ENCODE measurements at regions not wholly inside any gene's neighbourhood (a gene's known extent, or its start where the extent isn't known, plus 50 kb on each side); places are given as distances from the start of the nearest gene placed in this dataset.

DNA sequence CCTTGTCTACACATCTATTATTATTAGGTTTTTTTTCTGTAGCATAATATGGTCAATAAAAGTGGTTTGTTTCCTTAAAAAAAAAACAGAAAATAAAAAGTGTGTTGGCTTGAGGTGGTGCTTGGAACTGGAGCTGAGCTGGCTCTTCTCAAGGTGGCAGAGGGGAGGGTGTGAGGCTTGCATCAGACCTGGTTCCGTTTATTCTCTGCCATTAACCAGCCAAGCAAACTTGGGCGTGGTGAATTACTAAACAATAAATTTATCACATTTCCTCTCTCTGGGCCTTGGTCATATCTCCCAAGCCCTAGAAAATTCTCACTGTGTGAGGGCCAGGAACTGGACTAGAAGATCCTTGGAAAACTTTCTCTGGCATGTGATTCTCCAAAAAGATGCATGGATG is 427.5 kb upstream of the MKI67 start:
- intact Hi-C loops (cut with DNase I), result no loop called here
- 60 to 73% (median 64%) methylated on average over 2 of the region's 2 CpGs for WGBS, 4 donors
- Histone ChIP-seq H3K9me3 (no peaks in the 10 kb centered on the region), H3K27me3 (peaks cover 0 to 2% (median 0%) of the 10 kb centered on the region in 9 donors), H3K36me3 (no peaks in the 10 kb centered on the region), H3K4me3 (no peak overlapping the region), H3K27ac (no peak overlapping the region), H3K4me1 (no peaks in the 10 kb centered on the region)
- ATAC-seq (no peak), DNase-seq (no peak)
- TF ChIP-seq CTCF (IDR thresholded peaks at IDR 0.05) (no peak), POLR2A (IDR thresholded peaks at IDR 0.05) (no peak)

- DNase-seq, result no peak
- H3K27ac ChIP-seq, result no peak overlapping the region
- no peak for TF ChIP-seq POLR2A (IDR thresholded peaks at IDR 0.05)
- TF ChIP-seq CTCF (IDR thresholded peaks at IDR 0.05), result no peak
These were observed 430.2 kb upstream of the MKI67 start for GRCh38 chr10:128556182-128557110.

GRCh38 chr10:128557149-128557710 is 431.0 kb upstream of the MKI67 start:
- ATAC-seq (no peak), DNase-seq (no peak)
- 81 to 84% (median 84%) methylated on average over 12 of the region's 12 CpGs for WGBS, 4 donors
- Histone ChIP-seq H3K9me3 (peaks cover 0 to 7% (median 3%) of the 10 kb centered on the region in 12 donors), H3K4me1 (no peaks in the 10 kb centered on the region), H3K36me3 (no peaks in the 10 kb centered on the region), H3K27me3 (peaks cover 0 to 2% (median 0%) of the 10 kb centered on the region in 9 donors), H3K4me3 (no peak overlapping the region), H3K27ac (no peak overlapping the region)
- TF ChIP-seq CTCF (IDR thresholded peaks at IDR 0.05), result no peak
- TF ChIP-seq POLR2A (IDR thresholded peaks at IDR 0.05), result no peak
- intact Hi-C loops (cut with DNase I), result no loop called here

More at GRCh38 chr10:128556182-128557110, 430.2 kb upstream of the MKI67 start:
- intact Hi-C loops (cut with DNase I), result no loop called here
- H3K4me3 ChIP-seq, result no peak overlapping the region
- no peaks in the 10 kb centered on the region for H3K9me3 ChIP-seq
- H3K36me3 ChIP-seq, result no peaks in the 10 kb centered on the region
- ATAC-seq, result no peak
- H3K4me1 ChIP-seq, result no peaks in the 10 kb centered on the region
- 73 to 79% (median 76%) methylated on average over 13 to 15 of the region's 15 CpGs for whole genome bisulfite sequencing, 4 donors
- peaks cover 0 to 2% (median 0%) of the 10 kb centered on the region in 9 donors for H3K27me3 ChIP-seq

GRCh38 chr10:128560406-128560805 is 434.2 kb upstream of the MKI67 start:
- peaks cover 0 to 13% (median 5%) of the 10 kb centered on the region in 12 donors for H3K9me3 ChIP-seq
- 50 to 63% (median 53%) methylated on average over 1 of the region's 1 CpG for WGBS, 4 donors
- no peaks in the 10 kb centered on the region for H3K4me1 ChIP-seq
- DNase-seq (no peak), ATAC-seq (no peak)
- no peak overlapping the region for H3K27ac ChIP-seq
- no peaks in the 10 kb centered on the region for H3K36me3 ChIP-seq
- intact Hi-C loops (cut with DNase I), result no loop called here
- no peak for TF ChIP-seq POLR2A (IDR thresholded peaks at IDR 0.05)
- no peak for TF ChIP-seq CTCF (IDR thresholded peaks at IDR 0.05)
- no peak overlapping the region for H3K4me3 ChIP-seq
- peaks cover 0 to 3% (median 0%) of the 10 kb centered on the region in 9 donors for H3K27me3 ChIP-seq
